Fibroblast of upper back skin (primary cell): ENCODE measurements at regions not wholly inside any gene's neighbourhood (a gene's known extent, or its start where the extent isn't known, plus 50 kb on each side); places are given as distances from the start of the nearest gene placed in this dataset.

Source experiments
- DNase-seq: peaks from one replicate; pipeline ENCODE4 v3.0.0-alpha.2; 2013

GRCh38 chr10:64458306-64458705, 937.1 kb downstream of the REEP3 start:
- DNase-seq, result no peak

DNA sequence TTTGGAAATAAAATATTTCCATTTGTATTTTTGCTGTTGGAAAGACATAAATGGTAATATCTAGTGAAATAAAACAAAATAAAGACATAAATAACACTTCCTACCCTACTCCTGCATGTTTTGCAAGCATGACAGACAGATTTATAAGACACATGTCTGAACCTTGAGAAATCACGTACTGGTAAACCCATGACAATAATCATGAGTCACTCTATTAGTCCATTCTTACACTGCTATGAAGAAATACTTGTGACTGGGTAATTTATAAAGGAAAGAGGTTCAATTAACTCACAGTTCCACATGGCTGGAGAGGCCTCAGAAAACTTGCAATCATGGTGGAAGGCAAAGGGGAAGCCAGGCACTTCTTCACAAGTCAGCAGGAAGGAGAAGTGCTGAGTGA, 942.2 kb downstream of the REEP3 start:
- DNase-seq, result no peak

GRCh38 chr10:64465653-64466052, 944.5 kb downstream of the REEP3 start:
- no peak for DNase-seq

DNA sequence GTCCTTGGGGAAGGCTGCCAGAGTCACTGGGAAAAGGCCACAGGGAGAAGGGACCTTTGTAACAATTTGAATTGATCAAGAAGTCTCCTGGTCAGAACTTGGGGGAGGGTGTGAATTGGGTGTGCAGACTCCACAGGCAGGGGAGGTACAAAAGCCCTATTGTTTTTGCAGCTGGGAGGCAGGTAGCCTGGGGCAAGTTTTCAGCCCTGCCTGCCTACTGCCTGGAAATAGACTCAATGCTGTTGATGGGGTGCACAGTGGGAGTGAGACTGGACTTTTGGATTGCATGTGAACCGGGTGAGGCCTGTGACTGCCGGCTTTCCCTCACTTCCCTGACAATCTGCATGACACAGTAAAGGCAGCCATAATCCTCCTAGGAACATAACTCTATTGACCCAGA, 947.0 kb downstream of the REEP3 start:
- DNase-seq, result no peak

DNA sequence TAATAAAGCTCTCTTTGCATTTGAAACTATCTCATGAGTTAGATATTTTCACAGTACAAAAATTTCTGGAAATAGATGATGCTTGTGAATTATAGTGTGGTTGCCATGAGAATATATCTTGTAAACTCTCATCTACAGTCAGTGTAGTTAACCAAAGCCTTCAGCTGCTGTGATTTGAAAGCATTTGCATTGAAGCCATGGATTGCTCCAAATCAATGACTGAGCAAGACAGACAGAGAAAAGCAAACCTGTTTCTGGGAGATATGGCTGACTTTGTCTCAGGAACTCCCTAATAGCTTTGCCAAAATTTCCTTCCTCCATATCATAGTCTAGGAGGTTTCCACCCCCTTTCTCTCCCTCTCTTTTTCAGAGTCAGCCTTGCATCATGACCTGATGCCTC, 955.3 kb downstream of the REEP3 start:
- DNase-seq, result no peak

DNA sequence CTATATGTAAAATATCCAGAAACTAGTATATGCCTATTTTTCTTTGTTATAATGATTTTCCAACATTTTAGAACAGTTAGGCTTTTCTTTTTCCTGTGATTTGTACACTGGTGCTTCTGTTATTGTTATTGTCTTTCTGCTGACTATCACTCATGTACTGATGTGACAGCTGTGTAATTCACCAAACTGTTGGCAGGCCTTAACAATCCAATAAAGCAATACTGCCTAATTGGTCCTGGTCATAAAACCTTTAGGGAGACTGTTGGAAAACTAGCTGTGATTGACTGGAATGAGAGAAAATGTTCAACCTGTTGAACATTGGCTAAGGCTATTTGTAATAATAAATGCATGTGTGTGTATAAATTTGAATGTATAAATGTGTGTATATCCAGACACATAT, 956.6 kb downstream of the REEP3 start:
- DNase-seq, result no peak

GRCh38 chr10:64484811-64485330, 963.7 kb downstream of the REEP3 start:
- peak; percentile 29 for DNase-seq

GRCh38 chr10:64486149-64486548, 964.9 kb downstream of the REEP3 start:
- peak; percentile 90 for DNase-seq

GRCh38 chr10:64486901-64487300, 965.7 kb downstream of the REEP3 start:
- no peak for DNase-seq

GRCh38 chr10:64494901-64495300, 973.7 kb downstream of the REEP3 start:
- DNase-seq, result no peak

- DNase-seq, result no peak
Observed at GRCh38 chr10:64497306-64497705, 976.1 kb downstream of the REEP3 start.

DNA sequence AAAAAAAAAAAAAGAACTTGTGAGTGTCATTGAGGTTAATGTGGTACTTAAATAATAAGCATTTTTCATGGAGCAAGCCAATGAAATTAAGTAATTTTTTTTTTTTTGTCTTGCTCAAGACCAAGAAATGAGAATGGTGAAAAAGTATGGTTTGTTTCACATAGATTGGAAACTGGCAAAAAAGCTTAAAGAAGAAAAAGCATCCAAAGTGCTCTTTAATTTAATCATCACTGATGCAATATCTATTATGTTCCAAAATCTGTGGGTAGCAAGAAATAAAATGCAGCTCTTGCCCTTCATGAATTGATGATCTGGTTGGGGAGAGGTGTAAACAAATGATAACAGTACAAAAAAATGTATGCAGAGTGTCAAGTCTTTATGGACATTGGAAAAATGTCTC, 980.6 kb downstream of the REEP3 start:
- DNase-seq, result no peak

GRCh38 chr10:64502936-64503335, 981.7 kb downstream of the REEP3 start:
- no peak for DNase-seq

DNA sequence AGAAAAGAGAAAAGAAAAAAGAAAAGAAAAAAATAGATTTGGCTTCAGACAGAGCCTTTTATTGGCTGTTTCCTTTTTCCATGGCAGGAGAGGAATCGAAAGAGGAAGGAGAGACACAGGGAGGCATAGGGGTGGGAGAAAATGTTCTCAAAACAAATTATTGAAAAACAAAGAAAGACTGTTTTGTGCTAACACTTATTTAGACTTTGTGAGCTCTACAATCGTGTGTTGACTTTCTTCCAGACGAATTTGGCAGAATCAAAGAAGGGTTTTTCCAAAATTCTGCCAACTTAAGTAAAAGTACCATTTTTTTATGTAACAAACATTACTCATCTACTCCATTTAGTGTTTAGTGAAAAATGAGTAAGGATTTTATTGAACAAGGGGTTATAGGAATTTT, 982.2 kb downstream of the REEP3 start:
- no peak for DNase-seq

- DNase-seq, result no peak
Observed at GRCh38 chr10:64505501-64505900, 984.3 kb downstream of the REEP3 start.

DNA sequence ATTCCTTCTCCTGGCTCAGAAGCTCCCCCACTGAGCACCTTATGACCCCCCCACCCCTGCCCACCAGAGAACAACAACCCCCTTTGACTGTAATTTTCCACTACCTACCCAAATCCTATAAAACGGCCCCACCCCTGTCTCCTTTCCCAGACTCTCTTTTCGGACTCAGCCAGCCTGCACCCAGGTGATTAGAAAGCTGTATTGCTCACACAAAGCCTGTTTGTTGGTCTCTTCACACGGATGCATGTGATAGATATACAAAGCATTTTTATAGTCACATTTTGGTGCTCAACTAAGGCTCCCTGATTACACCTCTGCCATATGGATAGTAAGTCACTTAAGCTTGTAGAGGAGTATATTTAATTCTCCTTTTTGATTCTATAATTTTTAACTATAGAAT, 985.8 kb downstream of the REEP3 start:
- DNase-seq, result no peak

- DNase-seq, result no peak
Observed at GRCh38 chr10:64507651-64508028, 986.4 kb downstream of the REEP3 start.

DNA sequence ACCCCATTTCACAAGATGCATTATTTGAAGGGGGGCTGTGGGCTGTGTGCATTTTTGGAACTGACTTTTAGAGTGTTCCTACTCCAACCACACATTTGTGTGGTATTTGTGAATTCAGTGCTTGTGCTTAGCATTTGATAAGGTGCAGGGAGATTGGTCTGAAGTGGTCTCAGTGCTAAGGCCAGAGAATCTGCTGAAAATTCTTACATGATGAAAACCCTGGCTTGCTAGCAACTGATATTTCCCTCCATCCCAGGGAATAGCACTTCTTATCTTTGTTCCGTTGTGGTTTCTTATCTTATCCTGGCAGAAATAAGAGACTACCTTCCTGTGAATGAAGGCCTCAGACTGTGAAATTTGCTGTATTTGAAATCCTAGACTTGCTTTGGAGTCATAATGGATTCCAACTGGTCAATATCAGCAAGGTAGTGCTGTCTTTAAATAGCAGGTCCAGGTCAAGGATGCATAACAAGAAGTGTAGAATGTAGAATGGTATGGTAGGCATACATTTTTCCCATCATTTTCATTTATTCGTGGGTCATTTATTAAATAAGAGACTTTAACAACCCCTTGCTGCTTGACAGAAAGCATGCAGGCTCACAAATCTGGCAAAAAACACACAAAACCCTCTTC, 986.9 kb downstream of the REEP3 start:
- no peak for DNase-seq

GRCh38 chr10:64515970-64516699, 994.9 kb downstream of the REEP3 start:
- no peak for DNase-seq

DNA sequence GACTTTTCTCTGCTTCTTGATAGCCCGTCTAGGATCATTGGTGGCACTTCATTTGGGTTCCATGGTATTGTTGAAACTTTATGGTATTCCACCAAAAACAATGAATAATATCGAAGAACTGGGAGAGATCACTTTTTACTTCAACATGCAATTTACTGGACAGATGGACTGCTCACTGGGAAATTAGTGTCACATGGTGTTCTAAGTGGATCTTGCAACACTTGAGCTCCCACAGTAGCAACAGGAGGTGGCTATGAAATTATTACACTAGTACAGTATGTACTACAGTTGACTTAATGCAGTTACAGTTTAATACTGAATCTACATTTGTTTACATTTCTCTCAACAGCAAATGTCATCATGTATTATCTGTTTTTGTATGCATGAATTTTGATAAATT, 997.3 kb downstream of the REEP3 start:
- DNase-seq, result no peak

DNA sequence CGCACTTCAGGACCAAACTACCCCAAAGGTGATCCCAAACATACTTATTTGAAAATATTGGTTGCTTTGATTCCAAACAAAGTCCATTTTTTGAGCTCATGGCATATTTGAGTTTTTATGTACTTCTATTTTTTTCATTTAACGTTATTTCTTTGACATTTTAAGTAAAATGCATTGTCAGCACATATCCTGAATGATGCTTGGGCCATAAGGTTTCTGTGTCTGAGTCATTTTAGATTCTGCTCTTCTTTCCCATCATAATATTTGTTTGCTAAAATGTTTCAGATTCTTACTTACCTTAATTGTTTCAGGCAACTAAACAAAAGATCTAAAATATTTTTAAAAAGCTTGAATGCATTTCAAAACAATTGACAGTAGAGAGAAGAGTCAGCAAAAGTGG, 998.2 kb downstream of the REEP3 start:
- no peak for DNase-seq

DNA sequence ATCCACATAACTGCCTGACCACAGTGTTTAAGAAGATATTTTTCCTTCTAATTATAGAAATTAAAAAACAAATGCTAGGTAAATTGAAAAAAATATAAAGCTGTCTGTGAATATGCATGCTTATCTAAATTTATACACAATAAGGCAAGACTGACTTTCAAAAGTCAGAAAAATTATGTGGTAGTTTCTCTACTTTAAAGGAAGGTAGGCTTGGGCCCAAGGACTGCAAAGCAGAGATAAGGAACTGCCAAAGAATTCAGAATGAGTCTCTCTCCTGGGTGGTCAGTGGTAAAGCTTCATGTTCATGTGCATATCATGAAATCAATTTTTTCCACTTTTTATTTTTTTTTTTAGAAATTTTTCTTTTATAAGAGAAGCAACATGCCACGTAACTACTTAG, 998.6 kb downstream of the REEP3 start:
- DNase-seq, result no peak

- no peak for DNase-seq
Observed at GRCh38 chr10:64523065-64523759, 1002.0 kb downstream of the REEP3 start.
